B cell (primary cell): ENCODE measurements at regions not wholly inside any gene's neighbourhood (a gene's known extent, or its start where the extent isn't known, plus 50 kb on each side); places are given as distances from the start of the nearest gene placed in this dataset.

ENCODE experiments used
- ATAC-seq: fragments of 200-7000 bp; cut with Tn5 transposase; one replicate; pipeline ENCODE4 v1.10.0; 2021; ENCODE audit warnings: low read depth, mild to moderate bottlenecking, moderate number of reproducible peaks, moderate library complexity
- CTCF ChIA-PET: fragments of 350-600 bp; sonication (Branson Sonifier 250); formaldehyde crosslinking; loops from one replicate; lab custom pipeline; 2021; ENCODE audit warnings: antibody characterized with exemption, inconsistent platforms; lab: Charles Lee
- POLR2A ChIA-PET: fragments of 350-600 bp; sonication (Branson Sonifier 250); formaldehyde crosslinking; loops from one replicate; lab custom pipeline; 2021; ENCODE audit warnings: antibody characterized with exemption; lab: Charles Lee
- DNase-seq: peaks from one replicate; pipeline ENCODE4 v3.0.0; 2013
- H2AFZ ChIP-seq: 2 replicates; pipeline ENCODE4 v1.6.1; 2012; ENCODE audit warnings: mild to moderate bottlenecking, low read depth, low read length; ENCODE audit not compliant: insufficient read depth, poor library complexity, severe bottlenecking
- H3K27ac ChIP-seq, 2 donors: 1 replicate in 1 of 2; 2 replicates in 1 of 2; pipeline ENCODE4 v1.5.1; 2012 to 2013; ENCODE audit warnings: low read length in 2 of 2, mild to moderate bottlenecking in 2 of 2, moderate library complexity in 1 of 2
- H3K27me3 ChIP-seq, 4 experiments: fragments of 200-600 bp in 1 of 4; sonication (generic) in 1 of 4; replicated peaks in 1 of 4; 1 replicate in 2 of 4; 2 replicates in 2 of 4; pipeline versions ENCODE4 v1.6.1 to v1.7.0; 2013 to 2016; ENCODE audit warnings: low read length in 3 of 4, mild to moderate bottlenecking in 2 of 4, mixed read lengths in 1 of 4, moderate library complexity in 1 of 4; ENCODE audit not compliant: insufficient read depth in 4 of 4, control insufficient read depth in 3 of 4; ENCODE audit errors: control extremely low read depth in 1 of 4
- H3K36me3 ChIP-seq, 2 experiments: replicated peaks in 1 of 2; 1 replicate in 1 of 2; 2 replicates in 1 of 2; pipeline versions ENCODE4 v1.6.1 to v1.7.1; 2013; ENCODE audit warnings: low read length in 1 of 2; ENCODE audit not compliant: insufficient read depth in 2 of 2, control insufficient read depth in 1 of 2; ENCODE audit errors: control extremely low read depth in 1 of 2, extremely low read depth in 1 of 2
- H3K4me1 ChIP-seq, 2 donors: fragments of 200-600 bp in 1 of 2; sonication (generic) in 1 of 2; 1 replicate in 1 of 2; 2 replicates in 1 of 2; pipeline versions ENCODE4 v1.5.1 to v1.6.1; 2013 to 2017; ENCODE audit warnings: low read length in 2 of 2; ENCODE audit not compliant: control insufficient read depth in 2 of 2, insufficient read depth in 2 of 2
- H3K4me2 ChIP-seq: replicated peaks from 2 replicates; pipeline ENCODE3; 2012; ENCODE audit warnings: mild to moderate bottlenecking, low read depth, low read length; ENCODE audit not compliant: poor library complexity, severe bottlenecking
- H3K4me3 ChIP-seq, 5 experiments: fragments of 200-600 bp in 1 of 5; sonication (generic) in 1 of 5; 1 replicate in 3 of 5; 2 replicates in 2 of 5; pipeline versions ENCODE4 v1.5.1 to v1.7.0; 2011 to 2016; ENCODE audit warnings: low read length in 4 of 5, mild to moderate bottlenecking in 4 of 5, low read depth in 2 of 5, control low read depth in 1 of 5, moderate library complexity in 1 of 5; ENCODE audit not compliant: insufficient read depth in 1 of 5; ENCODE audit errors: control extremely low read depth in 1 of 5, extremely low read depth in 1 of 5
- H3K79me2 ChIP-seq: fragments of 200-600 bp; sonication (generic); one replicate; pipeline ENCODE4 v1.6.0; 2016; ENCODE audit warnings: low read length; ENCODE audit not compliant: control insufficient read depth, insufficient read depth
- H3K9ac ChIP-seq: fragments of 200-600 bp; sonication (generic); 2 replicates; pipeline ENCODE4 v1.6.1; 2017; ENCODE audit warnings: mild to moderate bottlenecking, low read length, moderate library complexity
- H3K9me3 ChIP-seq, 3 donors: one replicate each; pipeline versions ENCODE4 v1.6.1 to v1.7.1; 2013; ENCODE audit warnings: low read length in 2 of 3; ENCODE audit not compliant: control insufficient read depth in 2 of 3, insufficient read depth in 1 of 3; ENCODE audit errors: control extremely low read depth in 1 of 3
- H4K20me1 ChIP-seq: 2 replicates; pipeline ENCODE4 v1.6.0; 2012; ENCODE audit warnings: mild to moderate bottlenecking, low read length; ENCODE audit not compliant: insufficient read depth, control insufficient read depth, poor library complexity, severe bottlenecking
- H3K27ac Mint-ChIP-seq: one replicate; pipeline ENCODE4 v1.8.0; 2021; ENCODE audit warnings: mixed read lengths
- H3K27me3 Mint-ChIP-seq: one replicate; pipeline ENCODE4 v1.8.0; 2021; ENCODE audit warnings: mixed read lengths
- H3K4me1 Mint-ChIP-seq: one replicate; pipeline ENCODE4 v1.8.0; 2021; ENCODE audit warnings: mixed read lengths
- H3K4me3 Mint-ChIP-seq: one replicate; pipeline ENCODE4 v1.8.0; 2021; ENCODE audit warnings: mixed read lengths
- H3K9me3 Mint-ChIP-seq: one replicate; pipeline ENCODE4 v1.8.0; 2022; ENCODE audit warnings: mixed read lengths; ENCODE audit not compliant: insufficient read depth
- CTCF ChIP-seq: fragments of 200-600 bp; IDR thresholded peaks from one replicate; pipeline ENCODE4 v1.8.0; 2022; ENCODE audit warnings: antibody characterized with exemption, mild to moderate bottlenecking
- EZH2 ChIP-seq: IDR thresholded peaks from 2 replicates; pipeline ENCODE4 v1.6.1; 2012; ENCODE audit warnings: borderline replicate concordance, low read depth, mild to moderate bottlenecking, moderate library complexity, low read length; ENCODE audit not compliant: insufficient read depth, poor library complexity, severe bottlenecking
- WGBS: methylation state at CpG from one replicate; pipeline ENCODE4 v1.1.5; 2013; ENCODE audit warnings: missing lambda C conversion rate; ENCODE audit not compliant: insufficient coverage; 5-methylcytosine and 5-hydroxymethylcytosine counted together
- intact Hi-C: fragments of 100-400 bp; cut with micrococcal nuclease; formaldehyde crosslinking; loops from one replicate; pipeline ENCODE4 v1.10.0; 2022

GRCh38 chr5:173466227-173466626 is 138.0 kb upstream of the STC2 start:
- peaks cover 8% of the 10 kb centered on the region for H3K9me3 Mint-ChIP-seq

GRCh38 chr5:173464813-173465212 is 136.6 kb upstream of the STC2 start:
- Histone ChIP-seq H3K9ac (no peak overlapping the region), H3K27ac (no peak overlapping the region), H3K36me3 (no peaks in the 10 kb centered on the region), H3K9me3 (peaks cover 0 to 13% (median 2%) of the 10 kb centered on the region in 3 donors), H3K4me1 (no peaks in the 10 kb centered on the region), H3K4me3 (no peak overlapping the region), H3K4me2 (no peak overlapping the region), H2AFZ (no peak overlapping the region), H4K20me1 (no peaks in the 10 kb centered on the region), H3K27me3 (peaks cover 0 to 8% (median 0%) of the 10 kb centered on the region in 4 experiments), H3K79me2 (no peaks in the 10 kb centered on the region)
- 50% methylated on average over 1 of the region's 4 CpGs for WGBS
- CTCF ChIA-PET: no interaction called here
- DNase-seq (no peak), ATAC-seq (no peak)
- Mint-ChIP-seq H3K4me1 (no peaks in the 10 kb centered on the region), H3K9me3 (peaks cover 8% of the 10 kb centered on the region), H3K4me3 (no peak overlapping the region), H3K27me3 (peaks cover 7% of the 10 kb centered on the region), H3K27ac (no peak overlapping the region)
- intact Hi-C loops: no loop called here
- POLR2A ChIA-PET: no interaction called here
- no peak for TF ChIP-seq CTCF
- TF ChIP-seq EZH2: no peak

More at GRCh38 chr5:173466227-173466626, 138.0 kb upstream of the STC2 start:
- ChIA-PET POLR2A (no interaction called here), CTCF (no interaction called here)
- no peak overlapping the region for H3K27ac ChIP-seq
- H3K27me3 ChIP-seq: peaks cover 0 to 8% (median 0%) of the 10 kb centered on the region in 4 experiments
- H3K9ac ChIP-seq: no peak overlapping the region
- intact Hi-C loops: no loop called here
- no peaks in the 10 kb centered on the region for H4K20me1 ChIP-seq
- H3K79me2 ChIP-seq: no peaks in the 10 kb centered on the region
- Mint-ChIP-seq H3K27ac (no peak overlapping the region), H3K4me1 (no peaks in the 10 kb centered on the region), H3K4me3 (no peak overlapping the region), H3K27me3 (peaks cover 7% of the 10 kb centered on the region)
- no peak overlapping the region for H2AFZ ChIP-seq
- H3K9me3 ChIP-seq: peaks cover 0 to 13% (median 2%) of the 10 kb centered on the region in 3 donors
- no peaks in the 10 kb centered on the region for H3K4me1 ChIP-seq
- WGBS: 67% methylated on average over 1 of the region's 1 CpG
- H3K36me3 ChIP-seq: no peaks in the 10 kb centered on the region
- H3K4me2 ChIP-seq: no peak overlapping the region
- TF ChIP-seq EZH2: no peak
- TF ChIP-seq CTCF: no peak
- no peak for ATAC-seq
- H3K4me3 ChIP-seq: no peak overlapping the region
- no peak for DNase-seq
